GM12878 (cell line): ENCODE measurements at regions not wholly inside any gene's neighbourhood (a gene's known extent, or its start where the extent isn't known, plus 50 kb on each side); places are given as distances from the start of the nearest gene placed in this dataset.
A peak's percentile ranks its signal among the peaks of the same experiment; 100 is the strongest.

Experiments
- ATAC-seq: fragments of 200-7000 bp; cut with Tn5 transposase; 3 replicates; pipeline ENCODE4 v1.9.1; 2020; ENCODE audit warnings: mild to moderate bottlenecking, moderate library complexity
- BruUV-seq: library from RNA; stranded (reverse); fragments of 400-500 nt; replicated peaks from 2 replicates; lab custom pipeline; 2021; lab: Mats Ljungman, UMichigan
- CTCF ChIA-PET: fragments of 300-600 bp; sonication (Branson Sonifier 250); formaldehyde crosslinking; extraction: SDS; loops from one replicate; lab custom pipeline; 2021; ENCODE audit warnings: inconsistent platforms; lab: Yijun Ruan, JAX
- POLR2A ChIA-PET: fragments of 350-600 bp; formaldehyde crosslinking; extraction: SDS; loops from one replicate; lab custom pipeline; 2021; ENCODE audit warnings: inconsistent platforms; lab: Charles Lee
- RAD21 ChIA-PET: fragments of 300-600 bp; sonication (Branson Sonifier 250); formaldehyde crosslinking; loops from one replicate; lab custom pipeline; 2023; ENCODE audit warnings: antibody characterized with exemption; ENCODE audit not compliant: unreplicated experiment; lab: Charles Lee
- SMC1A ChIA-PET: fragments of 300-600 bp; sonication (Branson Sonifier 250); formaldehyde crosslinking; loops from one replicate; lab custom pipeline; 2023; ENCODE audit not compliant: unreplicated experiment, uncharacterized antibody; lab: Charles Lee
- DNase-seq: peaks from one replicate; pipeline ENCODE4 v3.0.0-alpha.2; 2011; ENCODE audit warnings: low read depth, low spot score
- FAIRE-seq: peaks from 3 replicates; lab custom pipeline; 2011; peaks lifted over from hg19 to GRCh38; lab: Jason Lieb, UNC
- H2AFZ ChIP-seq: 2 replicates; pipeline ENCODE4 v1.6.0; 2011; ENCODE audit warnings: low read depth, low read length, control low read depth; ENCODE audit not compliant: control insufficient read depth
- H3K27ac ChIP-seq: 2 replicates; pipeline ENCODE4 v1.5.1; 2011; ENCODE audit warnings: control low read depth; ENCODE audit not compliant: control insufficient read depth, insufficient read depth
- H3K27me3 ChIP-seq, 2 experiments: replicated peaks in 1 of 2; 2 replicates each; pipeline versions ENCODE4 v1.6.0 to v1.6.1; 2011; ENCODE audit warnings: low read length in 1 of 2; ENCODE audit not compliant: control insufficient read depth in 2 of 2, insufficient read depth in 2 of 2
- H3K36me3 ChIP-seq, 2 experiments: 2 replicates each; pipeline ENCODE4 v1.5.1; 2011; ENCODE audit warnings: low read length in 1 of 2; ENCODE audit not compliant: control insufficient read depth in 2 of 2, insufficient read depth in 2 of 2
- H3K4me1 ChIP-seq: 2 replicates; pipeline ENCODE4 v1.6.1; 2011; ENCODE audit warnings: mild to moderate bottlenecking, low read length, moderate library complexity, mixed read lengths; ENCODE audit not compliant: control insufficient read depth, insufficient read depth
- H3K4me2 ChIP-seq: 2 replicates; pipeline ENCODE4 v1.6.0; 2011; ENCODE audit warnings: control low read depth; ENCODE audit not compliant: control insufficient read depth, insufficient read depth
- H3K4me3 ChIP-seq: fragments of 200-600 bp; sonication (generic); 2 replicates; pipeline ENCODE4 v1.5.1; 2016
- H3K79me2 ChIP-seq: 2 replicates; pipeline ENCODE4 v1.6.0; 2011; ENCODE audit warnings: low read length; ENCODE audit not compliant: control insufficient read depth, insufficient read depth
- H3K9ac ChIP-seq: 2 replicates; pipeline ENCODE4 v1.8.0; 2011; ENCODE audit warnings: low read length, control low read depth, mixed read lengths; ENCODE audit not compliant: control insufficient read depth, insufficient read depth
- H3K9me3 ChIP-seq: replicated peaks from 3 replicates; pipeline ENCODE4 v1.5.1; 2011; ENCODE audit warnings: mild to moderate bottlenecking, low read length; ENCODE audit not compliant: control insufficient read depth, insufficient read depth
- H4K20me1 ChIP-seq: 2 replicates; pipeline ENCODE4 v1.6.0; 2011; ENCODE audit not compliant: control insufficient read depth, insufficient read depth
- PAX5 ChIP-seq: IDR thresholded peaks from 2 replicates; pipeline ENCODE4 v1.6.1; 2011; ENCODE audit warnings: low read depth, low read length, borderline replicate concordance
- RAD21 ChIP-seq: IDR thresholded peaks from 2 replicates; pipeline ENCODE4 v1.6.1; 2011; ENCODE audit warnings: mild to moderate bottlenecking, low read depth, low read length, moderate library complexity; ENCODE audit not compliant: insufficient read depth
- SMC3 ChIP-seq: IDR thresholded peaks from 2 replicates; pipeline ENCODE4 v1.6.1; 2011; ENCODE audit warnings: low read length, improper control_type of control experiment, borderline replicate concordance
- ZNF622 ChIP-seq: fragments of 450-650 bp; IDR thresholded peaks from 2 replicates; pipeline ENCODE4 v1.6.1; 2017; ENCODE audit warnings: mild to moderate bottlenecking, inconsistent platforms
- WGBS: methylation state at CpG from one replicate; pipeline ENCODE4 v1.1.6; 2016; ENCODE audit warnings: low lambda C conversion rate; ENCODE audit not compliant: insufficient replicate concordance, insufficient coverage; ENCODE audit errors: missing lambda C conversion rate; 5-methylcytosine and 5-hydroxymethylcytosine counted together
- in situ Hi-C: fragments of 300-500 bp; cut with MboI; formaldehyde crosslinking; loops from 9 replicates; pipeline ENCODE4 v1.14.3; 2018; ENCODE audit warnings: mixed read lengths
- intact Hi-C: fragments of 100-400 bp; cut with micrococcal nuclease; formaldehyde crosslinking; loops from one replicate; pipeline ENCODE4 v1.14.2; 2022; ENCODE audit not compliant: unreplicated experiment
- TF ChIP-seq, protein P1 (sequence below): fragments of 450-650 bp; IDR thresholded peaks from 2 replicates; pipeline ENCODE4 v1.6.1; 2017; ENCODE audit warnings: antibody characterized with exemption, mild to moderate bottlenecking, moderate library complexity
- TF ChIP-seq, protein P2 (sequence below): IDR thresholded peaks from 2 replicates; pipeline ENCODE4 v1.6.1; 2012; ENCODE audit warnings: low read depth, low read length, improper control_type of control experiment
- TF ChIP-seq, protein P3 (sequence below), 3 experiments: IDR thresholded peaks in 2 of 3; conservative IDR thresholded peaks in 1 of 3; 2 replicates each; pipeline ENCODE4 v1.5.1; 2011; ENCODE audit warnings: low read depth in 3 of 3, low read length in 3 of 3, mild to moderate bottlenecking in 3 of 3, control low read depth in 2 of 3, moderate library complexity in 2 of 3, inconsistent platforms in 1 of 3, mixed read lengths in 1 of 3; ENCODE audit not compliant: control insufficient read depth in 2 of 3, insufficient read depth in 1 of 3; ENCODE audit errors: extremely low read depth in 1 of 3

DNA sequence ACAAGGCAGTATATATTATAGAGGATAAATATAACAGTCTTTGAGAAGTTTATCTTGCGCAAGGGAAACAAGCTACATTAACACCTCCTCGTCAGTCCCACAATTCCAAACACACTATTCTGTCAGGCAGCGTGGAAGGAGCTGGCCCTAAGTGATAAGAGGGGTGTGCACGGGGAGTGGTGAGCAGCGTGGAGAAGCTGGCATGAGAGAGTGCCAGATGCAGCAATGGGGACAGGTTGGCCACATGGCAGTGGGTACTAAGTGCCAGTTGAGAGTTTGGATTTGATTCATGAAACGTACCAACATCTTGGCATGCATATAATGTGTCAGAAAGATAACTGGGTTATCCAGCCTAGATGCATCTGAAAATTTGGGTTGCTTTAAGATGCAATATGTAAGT is 460.2 kb downstream of the ICE1 start:
- Histone ChIP-seq H2AFZ (no peak overlapping the region), H3K4me2 (no peak overlapping the region), H3K9me3 (no peaks in the 10 kb centered on the region), H3K4me1 (no peaks in the 10 kb centered on the region), H3K27me3 (no peaks in the 10 kb centered on the region), H3K9ac (no peak overlapping the region), H3K36me3 (no peaks in the 10 kb centered on the region), H4K20me1 (no peaks in the 10 kb centered on the region), H3K79me2 (no peaks in the 10 kb centered on the region), H3K4me3 (no peak overlapping the region), H3K27ac (no peak overlapping the region)
- in situ Hi-C loops = no loop called here
- BruUV-seq = no TSS peak
- no peak for ATAC-seq
- ChIA-PET SMC1A (interaction anchor here (1.0 to 4.4 kb wide), 4 partner anchors 386 to 603 kb away, joined by 3 to 19 read pairs (median 4); no protein-coding TSS in a partner anchor), RAD21 (no interaction called here), CTCF (interaction anchor here (1.2 to 4.2 kb wide), 3 partner anchors 379 to 390 kb away, joined by 3 to 27 read pairs (median 4); no protein-coding TSS in a partner anchor), POLR2A (no interaction called here)
- intact Hi-C loops = loop anchor here (10.0 kb wide), 1 partner anchor 692 kb away; no protein-coding TSS in a partner anchor
- TF ChIP-seq, protein P1, sequence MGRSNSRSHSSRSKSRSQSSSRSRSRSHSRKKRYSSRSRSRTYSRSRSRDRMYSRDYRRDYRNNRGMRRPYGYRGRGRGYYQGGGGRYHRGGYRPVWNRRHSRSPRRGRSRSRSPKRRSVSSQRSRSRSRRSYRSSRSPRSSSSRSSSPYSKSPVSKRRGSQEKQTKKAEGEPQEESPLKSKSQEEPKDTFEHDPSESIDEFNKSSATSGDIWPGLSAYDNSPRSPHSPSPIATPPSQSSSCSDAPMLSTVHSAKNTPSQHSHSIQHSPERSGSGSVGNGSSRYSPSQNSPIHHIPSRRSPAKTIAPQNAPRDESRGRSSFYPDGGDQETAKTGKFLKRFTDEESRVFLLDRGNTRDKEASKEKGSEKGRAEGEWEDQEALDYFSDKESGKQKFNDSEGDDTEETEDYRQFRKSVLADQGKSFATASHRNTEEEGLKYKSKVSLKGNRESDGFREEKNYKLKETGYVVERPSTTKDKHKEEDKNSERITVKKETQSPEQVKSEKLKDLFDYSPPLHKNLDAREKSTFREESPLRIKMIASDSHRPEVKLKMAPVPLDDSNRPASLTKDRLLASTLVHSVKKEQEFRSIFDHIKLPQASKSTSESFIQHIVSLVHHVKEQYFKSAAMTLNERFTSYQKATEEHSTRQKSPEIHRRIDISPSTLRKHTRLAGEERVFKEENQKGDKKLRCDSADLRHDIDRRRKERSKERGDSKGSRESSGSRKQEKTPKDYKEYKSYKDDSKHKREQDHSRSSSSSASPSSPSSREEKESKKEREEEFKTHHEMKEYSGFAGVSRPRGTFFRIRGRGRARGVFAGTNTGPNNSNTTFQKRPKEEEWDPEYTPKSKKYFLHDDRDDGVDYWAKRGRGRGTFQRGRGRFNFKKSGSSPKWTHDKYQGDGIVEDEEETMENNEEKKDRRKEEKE = no peak
- TF ChIP-seq ZNF622 = no peak
- FAIRE-seq = no peak
- DNase-seq = no peak
- WGBS = 36% methylated on average over 6 of the region's 6 CpGs

DNA sequence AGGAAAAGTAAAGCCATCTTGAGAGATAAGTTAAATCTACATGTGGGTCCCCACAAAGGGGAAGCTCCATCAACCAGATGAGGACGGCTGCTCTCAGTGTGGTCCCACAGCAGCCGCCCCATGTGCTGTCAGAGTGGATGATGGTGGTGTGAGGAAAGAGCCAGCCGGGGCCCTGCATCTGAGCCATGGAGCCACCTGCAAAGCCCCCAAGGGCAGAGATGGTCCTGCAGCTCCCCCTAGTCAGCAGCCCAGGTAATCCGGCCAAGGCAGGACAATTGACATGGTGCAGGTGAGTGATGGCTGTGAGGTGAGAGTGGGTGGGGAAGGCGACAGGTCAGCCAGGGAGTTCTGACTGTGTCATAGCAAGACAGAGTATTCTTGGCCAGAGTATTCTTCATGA is 458.8 kb downstream of the ICE1 start:
- in situ Hi-C loops (no loop called here), intact Hi-C loops (loop anchor here (1.0 to 10.0 kb wide), 2 partner anchors 384 to 694 kb away; no protein-coding TSS in a partner anchor)
- H3K9me3 ChIP-seq = no peaks in the 10 kb centered on the region
- H3K79me2 ChIP-seq = no peaks in the 10 kb centered on the region
- H4K20me1 ChIP-seq = no peaks in the 10 kb centered on the region
- no peak overlapping the region for H3K4me2 ChIP-seq
- no peaks in the 10 kb centered on the region for H3K4me1 ChIP-seq
- ATAC-seq (peak; percentile 75), DNase-seq (no peak), FAIRE-seq (no peak)
- H3K27me3 ChIP-seq = no peaks in the 10 kb centered on the region
- TF ChIP-seq PAX5 (no peak), RAD21 (peak; percentile 71), SMC3 (peak; percentile 49; the same call in 1 of the 2 replicates), ZNF622 (no peak)
- TF ChIP-seq, protein P2, sequence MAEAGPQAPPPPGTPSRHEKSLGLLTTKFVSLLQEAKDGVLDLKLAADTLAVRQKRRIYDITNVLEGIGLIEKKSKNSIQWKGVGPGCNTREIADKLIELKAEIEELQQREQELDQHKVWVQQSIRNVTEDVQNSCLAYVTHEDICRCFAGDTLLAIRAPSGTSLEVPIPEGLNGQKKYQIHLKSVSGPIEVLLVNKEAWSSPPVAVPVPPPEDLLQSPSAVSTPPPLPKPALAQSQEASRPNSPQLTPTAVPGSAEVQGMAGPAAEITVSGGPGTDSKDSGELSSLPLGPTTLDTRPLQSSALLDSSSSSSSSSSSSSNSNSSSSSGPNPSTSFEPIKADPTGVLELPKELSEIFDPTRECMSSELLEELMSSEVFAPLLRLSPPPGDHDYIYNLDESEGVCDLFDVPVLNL = no peak
- TF ChIP-seq, protein P3, sequence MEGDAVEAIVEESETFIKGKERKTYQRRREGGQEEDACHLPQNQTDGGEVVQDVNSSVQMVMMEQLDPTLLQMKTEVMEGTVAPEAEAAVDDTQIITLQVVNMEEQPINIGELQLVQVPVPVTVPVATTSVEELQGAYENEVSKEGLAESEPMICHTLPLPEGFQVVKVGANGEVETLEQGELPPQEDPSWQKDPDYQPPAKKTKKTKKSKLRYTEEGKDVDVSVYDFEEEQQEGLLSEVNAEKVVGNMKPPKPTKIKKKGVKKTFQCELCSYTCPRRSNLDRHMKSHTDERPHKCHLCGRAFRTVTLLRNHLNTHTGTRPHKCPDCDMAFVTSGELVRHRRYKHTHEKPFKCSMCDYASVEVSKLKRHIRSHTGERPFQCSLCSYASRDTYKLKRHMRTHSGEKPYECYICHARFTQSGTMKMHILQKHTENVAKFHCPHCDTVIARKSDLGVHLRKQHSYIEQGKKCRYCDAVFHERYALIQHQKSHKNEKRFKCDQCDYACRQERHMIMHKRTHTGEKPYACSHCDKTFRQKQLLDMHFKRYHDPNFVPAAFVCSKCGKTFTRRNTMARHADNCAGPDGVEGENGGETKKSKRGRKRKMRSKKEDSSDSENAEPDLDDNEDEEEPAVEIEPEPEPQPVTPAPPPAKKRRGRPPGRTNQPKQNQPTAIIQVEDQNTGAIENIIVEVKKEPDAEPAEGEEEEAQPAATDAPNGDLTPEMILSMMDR (IDR thresholded peaks at IDR 0.05 in 2 of 3, conservative IDR thresholded peaks at IDR 0.05 in 1 of 3; ENCODE audit: control insufficient read depth in 2 of 3, extremely low read depth in 1 of 3, insufficient read depth in 1 of 3, low read depth in 3 of 3, low read length in 3 of 3) = peak; percentile 34 to 50 (median 40); a peak in 3 of 6 replicates
- H3K9ac ChIP-seq = no peak overlapping the region
- no peaks in the 10 kb centered on the region for H3K36me3 ChIP-seq
- ChIA-PET SMC1A (interaction anchor here (0.9 to 4.4 kb wide), 2 partner anchors 154 to 385 kb away, joined by 3 to 19 read pairs; no protein-coding TSS in a partner anchor), POLR2A (no interaction called here), RAD21 (no interaction called here), CTCF (interaction anchor here (1.0 to 4.2 kb wide), 3 partner anchors 9 to 394 kb away, joined by 3 to 27 read pairs (median 3); no protein-coding TSS in a partner anchor)
- H3K27ac ChIP-seq = no peak overlapping the region
- H3K4me3 ChIP-seq = no peak overlapping the region
- BruUV-seq = no TSS peak
- H2AFZ ChIP-seq = no peak overlapping the region
- WGBS = 43% methylated on average over 5 of the region's 5 CpGs
